ENCODE measurements at regions not wholly inside any gene's neighbourhood (a gene's known extent, or its start where the extent isn't known, plus 50 kb on each side); places are given as distances from the start of the nearest gene placed in this dataset.

DNA sequence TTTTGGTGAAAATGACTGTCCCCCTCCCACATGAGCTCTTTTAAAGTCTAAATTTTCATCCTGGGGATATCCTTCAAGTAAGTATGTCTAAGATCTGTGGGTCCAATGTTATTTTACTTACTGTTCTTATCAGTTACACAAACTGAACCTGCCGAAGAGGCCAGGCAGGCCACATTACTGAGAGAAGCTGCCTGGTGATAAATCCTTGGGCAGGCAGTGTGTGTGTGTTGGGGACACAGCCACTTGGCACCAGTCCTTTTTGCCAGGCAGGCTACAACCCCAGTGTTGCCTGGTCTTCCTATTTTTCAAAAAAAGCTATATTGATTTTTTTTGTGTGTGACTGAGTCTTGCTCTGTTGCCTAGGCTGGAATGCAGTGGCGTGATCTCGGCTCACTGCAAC lies 50.6 kb upstream of the RASA2 start:
- no peak for TF ChIP-seq GATA2 (IDR thresholded peaks at IDR 0.05; ENCODE audit: low read depth, low read length)
- TF ChIP-seq GATA3 (IDR thresholded peaks at IDR 0.05; ENCODE audit: low read depth, low read length): no peak

Measured in SH-SY5Y (cell line).